Fibroblast of villous mesenchyme (primary cell): ENCODE measurements at regions not wholly inside any gene's neighbourhood (a gene's known extent, or its start where the extent isn't known, plus 50 kb on each side); places are given as distances from the start of the nearest gene placed in this dataset.
A peak's percentile ranks its signal among the peaks of the same experiment; 100 is the strongest.
"Not testable (repeated sequence)": the region's sequence is repeated elsewhere in the genome, so short reads cannot be mapped to it uniquely, and the experiment has no call there.

ENCODE experiments used
- DNase-seq: peaks from one replicate; pipeline ENCODE4 v3.0.0-alpha.2; 2010; ENCODE audit warnings: low read depth
- H3K4me3 ChIP-seq: 2 replicates; pipeline ENCODE4 v1.5.1; 2011; ENCODE audit warnings: low read depth, mild to moderate bottlenecking, low read length
- CTCF ChIP-seq: IDR thresholded peaks from 2 replicates; pipeline ENCODE4 v1.5.1; 2012; ENCODE audit warnings: low read depth, mild to moderate bottlenecking, low read length; ENCODE audit not compliant: insufficient read depth

- no peak overlapping the region for H3K4me3 ChIP-seq
- DNase-seq = no peak
- no peak for TF ChIP-seq CTCF
Observed at GRCh38 chr15:96213045-96213444, 117.5 kb upstream of the NR2F2 start.

- TF ChIP-seq CTCF = no peak
- DNase-seq = no peak
- H3K4me3 ChIP-seq = no peak overlapping the region
Observed at GRCh38 chr15:96213896-96214295, 116.6 kb upstream of the NR2F2 start.

GRCh38 chr15:96216481-96216880 is 114.0 kb upstream of the NR2F2 start:
- H3K4me3 ChIP-seq, DNase-seq: not testable (repeated sequence)

GRCh38 chr15:96217983-96218382 is 112.5 kb upstream of the NR2F2 start:
- no peak for DNase-seq
- no peak overlapping the region for H3K4me3 ChIP-seq
- TF ChIP-seq CTCF = no peak

GRCh38 chr15:96218623-96219455 is 111.7 kb upstream of the NR2F2 start:
- DNase-seq = peak; percentile 25
- H3K4me3 ChIP-seq = no peak overlapping the region
- TF ChIP-seq CTCF = no peak

GRCh38 chr15:96219681-96220080 is 110.8 kb upstream of the NR2F2 start:
- TF ChIP-seq CTCF = no peak
- no peak overlapping the region for H3K4me3 ChIP-seq
- no peak for DNase-seq

- H3K4me3 ChIP-seq = no peak overlapping the region
- no peak for DNase-seq
- no peak for TF ChIP-seq CTCF
Observed at GRCh38 chr15:96220657-96221056, 109.8 kb upstream of the NR2F2 start.
